ENCODE measurements at regions not wholly inside any gene's neighbourhood (a gene's known extent, or its start where the extent isn't known, plus 50 kb on each side); places are given as distances from the start of the nearest gene placed in this dataset.

GRCh38 chr6:4379958-4380357 is 244.6 kb upstream of the ECI2 start:
- Histone ChIP-seq H3K4me1 (no peaks in the 10 kb centered on the region), H3K36me3 (no peaks in the 10 kb centered on the region), H3K9me3 (peaks cover 17% of the 10 kb centered on the region), H3K27me3 (ENCODE audit: low read depth) (no peaks in the 10 kb centered on the region), H3K27ac (no peak overlapping the region), H3K4me3 (no peak overlapping the region)
- no peak for TF ChIP-seq CTCF (IDR thresholded peaks at IDR 0.05)
- ATAC-seq = no peak
- no peak for DNase-seq
- intact Hi-C loops (cut with DNase I) = no loop called here

DNA sequence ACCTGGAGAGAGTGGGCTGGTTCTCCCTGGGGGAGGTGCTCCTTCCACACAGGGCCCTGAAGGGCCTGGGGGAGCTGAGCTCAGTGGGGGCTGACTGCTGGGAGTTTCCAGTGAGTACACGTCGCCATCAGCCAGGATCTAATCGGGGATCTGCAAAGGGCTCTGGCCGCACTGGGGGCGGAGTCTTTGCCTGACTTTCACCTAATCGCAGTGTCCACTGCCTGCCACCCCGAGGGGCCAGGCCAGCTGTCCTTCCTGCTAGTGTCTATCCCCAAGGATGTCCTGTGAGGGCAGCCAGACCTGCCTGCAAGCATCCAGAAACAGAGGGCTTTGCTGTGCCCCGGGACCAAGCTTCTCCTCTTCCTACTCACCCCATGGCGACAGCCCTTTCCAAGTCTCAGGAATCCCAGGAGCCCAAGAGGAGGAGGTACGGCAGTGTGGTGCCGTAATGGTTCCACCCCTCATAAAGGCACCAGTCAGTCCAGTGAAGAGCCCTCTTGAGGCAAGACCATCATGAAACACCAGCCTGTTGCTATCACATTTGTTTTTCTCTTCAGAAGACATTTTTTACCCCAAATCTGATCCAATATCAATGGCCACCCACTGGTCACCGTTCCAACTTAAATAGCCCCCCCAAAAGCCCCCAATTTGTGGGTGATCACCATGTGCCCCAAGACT is 243.1 kb upstream of the ECI2 start:
- no peak for ATAC-seq
- Histone ChIP-seq H3K4me1 (no peaks in the 10 kb centered on the region), H3K4me3 (no peak overlapping the region), H3K36me3 (no peaks in the 10 kb centered on the region), H3K27me3 (ENCODE audit: low read depth) (no peaks in the 10 kb centered on the region), H3K9me3 (peaks cover 2% of the 10 kb centered on the region), H3K27ac (no peak overlapping the region)
- no peak for DNase-seq
- intact Hi-C loops (cut with DNase I) = no loop called here
- no peak for TF ChIP-seq CTCF (IDR thresholded peaks at IDR 0.05)

- Histone ChIP-seq H3K27me3 (ENCODE audit: low read depth) (no peaks in the 10 kb centered on the region), H3K36me3 (no peaks in the 10 kb centered on the region), H3K4me3 (no peak overlapping the region), H3K9me3 (no peaks in the 10 kb centered on the region), H3K4me1 (no peaks in the 10 kb centered on the region), H3K27ac (no peak overlapping the region)
- intact Hi-C loops (cut with DNase I) = no loop called here
- DNase-seq (no peak), ATAC-seq (no peak)
- TF ChIP-seq CTCF (IDR thresholded peaks at IDR 0.05) = no peak
These were observed 242.2 kb upstream of the ECI2 start for GRCh38 chr6:4377603-4378002.

DNA sequence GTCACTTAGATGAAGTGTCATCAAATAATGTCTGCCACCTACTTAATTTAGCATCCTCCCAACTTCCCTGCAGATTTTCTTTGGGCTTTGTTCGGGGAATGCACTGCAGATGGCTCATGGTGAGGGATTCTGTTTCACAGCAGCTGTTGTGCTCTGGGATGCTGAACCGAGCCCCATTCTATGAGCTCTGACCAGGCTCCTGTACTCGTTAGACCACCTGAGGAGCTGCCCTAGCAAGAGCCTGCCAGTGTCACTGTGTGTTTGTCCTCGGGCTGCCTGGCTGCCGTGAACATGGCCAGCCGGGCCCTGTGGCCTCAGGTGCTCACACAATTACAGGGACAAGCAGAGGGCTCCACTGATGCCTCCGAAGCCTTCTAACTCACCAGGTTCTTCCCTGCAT is 238.8 kb upstream of the ECI2 start:
- Histone ChIP-seq H3K4me3 (no peak overlapping the region), H3K4me1 (no peaks in the 10 kb centered on the region)
- no peak for ATAC-seq

GRCh38 chr6:4372866-4373265 is 237.5 kb upstream of the ECI2 start:
- no peaks in the 10 kb centered on the region for H3K4me1 ChIP-seq

More for the DNA sequence above, 238.8 kb upstream of the ECI2 start:
- no peaks in the 10 kb centered on the region for H3K36me3 ChIP-seq
- intact Hi-C loops (cut with DNase I) = no loop called here
- DNase-seq = no peak
- H3K9me3 ChIP-seq = no peaks in the 10 kb centered on the region
- no peaks in the 10 kb centered on the region for H3K27me3 ChIP-seq (ENCODE audit: low read depth)
- H3K27ac ChIP-seq = no peak overlapping the region
- TF ChIP-seq CTCF (IDR thresholded peaks at IDR 0.05) = no peak

More at GRCh38 chr6:4372866-4373265, 237.5 kb upstream of the ECI2 start:
- Histone ChIP-seq H3K4me3 (no peak overlapping the region), H3K36me3 (no peaks in the 10 kb centered on the region), H3K27ac (no peak overlapping the region), H3K27me3 (ENCODE audit: low read depth) (no peaks in the 10 kb centered on the region), H3K9me3 (no peaks in the 10 kb centered on the region)
- DNase-seq (no peak), ATAC-seq (no peak)
- TF ChIP-seq CTCF (IDR thresholded peaks at IDR 0.05) = no peak
- intact Hi-C loops (cut with DNase I) = no loop called here
